OCI-M2 (cell line): ENCODE measurements at regions not wholly inside any gene's neighbourhood (a gene's known extent, or its start where the extent isn't known, plus 50 kb on each side); places are given as distances from the start of the nearest gene placed in this dataset.

Experiments
- DNase-seq: peaks from one replicate; lab custom pipeline; 2025; ENCODE audit not compliant: unreplicated experiment; lab: John Stamatoyannopoulos, UW

DNA sequence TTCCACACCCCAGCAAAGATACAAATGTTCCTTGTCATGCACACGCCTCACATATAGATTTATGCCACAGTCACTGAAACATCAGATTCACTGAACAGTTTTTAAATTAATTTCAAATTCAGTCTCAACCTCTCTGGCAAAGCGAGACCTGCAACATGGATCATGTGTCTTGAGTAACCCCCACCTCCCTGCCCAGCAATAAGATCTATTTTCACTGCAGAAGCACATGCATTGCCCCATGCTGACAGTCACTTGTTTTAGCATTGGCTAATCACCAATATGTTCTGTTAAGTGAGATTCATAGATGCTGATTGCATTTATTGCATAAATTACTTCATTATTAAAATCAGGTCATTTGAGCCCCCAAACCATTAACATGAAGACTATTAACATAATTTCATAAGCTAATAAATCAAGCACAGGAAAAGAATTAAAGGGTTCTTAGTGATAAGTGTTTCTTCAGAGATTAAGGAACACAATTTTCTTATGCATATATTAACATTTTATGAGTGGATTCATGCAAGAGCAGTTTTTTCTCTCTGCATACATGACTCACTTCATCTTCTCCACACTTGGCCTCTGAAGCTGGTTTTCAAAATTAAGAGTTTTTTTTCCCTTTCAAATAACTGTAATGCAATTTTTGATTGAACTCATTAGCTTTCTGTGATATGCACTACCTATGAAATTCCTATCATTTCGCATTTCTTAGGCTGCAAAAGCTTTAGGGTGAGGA is 173.2 kb upstream of the SOX4 start:
- no peak for DNase-seq

DNA sequence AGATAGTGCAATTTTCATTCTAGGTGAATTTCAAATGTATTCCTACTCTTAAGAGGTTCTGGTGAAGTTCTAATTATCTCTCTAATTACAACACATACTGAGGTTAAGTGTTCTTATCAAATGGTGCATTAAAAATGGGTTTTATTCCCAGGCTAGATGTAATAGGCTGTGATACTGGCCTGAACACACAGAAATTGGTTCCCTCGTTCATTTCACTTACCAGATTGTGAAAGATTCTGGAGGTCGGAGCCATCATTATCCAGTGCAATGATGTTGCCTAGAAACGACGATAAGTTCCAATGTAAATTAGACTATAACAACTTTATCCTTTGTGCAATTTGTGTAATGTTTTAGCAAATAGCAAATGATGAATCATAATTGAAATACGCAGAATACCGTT is 172.6 kb upstream of the SOX4 start:
- DNase-seq, result no peak

DNA sequence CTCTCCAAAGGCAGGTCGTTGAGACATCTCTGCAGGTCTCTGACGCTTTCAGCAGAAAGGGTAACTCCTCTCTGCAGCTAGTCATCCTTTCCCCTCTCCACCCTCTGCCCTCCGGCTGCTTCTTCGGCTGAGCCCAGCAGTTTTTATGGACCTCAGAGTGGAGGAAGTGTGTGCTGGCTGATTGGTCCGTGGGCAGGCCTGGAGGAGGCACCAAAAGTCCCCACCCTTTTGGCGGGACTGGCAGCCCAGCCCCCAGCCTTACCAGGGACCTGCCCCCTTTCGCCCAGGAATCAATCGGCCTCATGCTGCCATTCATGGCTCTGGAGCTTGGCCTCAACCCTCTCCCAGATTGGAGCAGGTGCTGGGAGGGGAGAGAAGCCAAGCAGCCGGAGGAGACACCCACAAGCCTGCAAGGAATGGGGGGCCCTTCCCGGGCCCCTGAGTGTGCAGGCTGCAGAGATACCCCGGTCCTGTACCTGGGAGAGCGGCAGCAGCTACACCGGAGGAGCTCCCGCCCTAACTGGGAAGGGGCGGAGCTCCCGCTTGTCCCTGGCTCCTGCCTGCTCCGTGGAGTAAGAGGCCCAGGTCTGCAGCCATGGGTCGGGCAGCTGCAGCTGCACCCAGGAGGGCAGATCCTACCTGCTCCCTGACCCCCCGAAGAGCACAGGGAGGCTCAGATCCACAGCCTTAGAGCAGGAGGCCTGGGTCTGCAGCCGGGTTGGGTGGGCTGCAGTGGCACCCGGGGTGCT is 170.3 kb upstream of the SOX4 start:
- DNase-seq, result no peak

DNA sequence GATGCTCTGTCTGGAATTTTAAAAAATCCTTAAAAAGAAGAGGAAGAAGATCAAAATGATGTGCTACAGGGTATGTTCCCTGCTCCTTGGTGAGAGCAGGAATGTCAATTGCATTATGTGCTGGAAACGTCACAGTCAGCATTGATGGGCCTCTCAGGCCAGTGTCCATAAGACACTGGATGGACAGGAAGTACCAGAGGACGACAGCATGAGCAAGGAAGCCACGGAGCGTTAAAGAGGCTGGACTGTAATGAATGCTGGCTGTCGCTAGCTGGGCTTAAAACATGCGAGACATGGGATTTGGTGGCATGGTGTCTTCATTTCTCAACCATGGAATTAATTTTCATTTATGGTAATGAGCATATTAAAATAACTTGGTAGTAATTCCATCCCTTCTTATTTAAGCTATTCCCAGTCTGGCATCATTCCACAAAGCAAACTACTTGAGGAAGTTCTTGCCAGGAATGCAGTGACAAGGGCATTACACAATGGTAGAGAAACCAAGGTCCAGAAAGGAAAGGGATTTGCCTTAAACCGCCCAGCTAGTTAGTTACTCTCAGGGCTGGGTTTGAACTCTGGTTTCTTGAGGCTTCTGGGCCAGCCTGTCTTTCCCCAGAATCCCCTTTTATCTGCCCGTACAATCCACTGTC is 166.6 kb upstream of the SOX4 start:
- no peak for DNase-seq

DNA sequence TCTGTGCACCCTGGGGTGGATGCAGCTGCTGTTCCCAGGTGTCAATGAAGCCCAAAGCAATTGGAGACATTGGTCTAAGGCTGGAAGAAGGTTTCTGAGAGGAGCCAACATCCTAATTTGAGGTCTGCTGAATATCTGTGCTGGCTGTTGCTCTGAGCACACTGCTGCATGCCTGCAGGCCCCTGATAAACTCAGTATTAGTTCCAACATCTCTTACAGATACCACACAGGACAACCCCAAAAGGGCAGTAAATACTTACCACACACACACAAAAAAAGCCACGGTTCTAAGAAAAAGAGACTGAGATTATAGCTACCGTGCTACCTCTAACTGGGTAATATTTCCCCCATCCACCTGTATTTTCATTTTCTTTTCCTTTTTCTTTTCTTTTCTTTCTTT is 164.3 kb upstream of the SOX4 start:
- DNase-seq, result peak; percentile 17

DNA sequence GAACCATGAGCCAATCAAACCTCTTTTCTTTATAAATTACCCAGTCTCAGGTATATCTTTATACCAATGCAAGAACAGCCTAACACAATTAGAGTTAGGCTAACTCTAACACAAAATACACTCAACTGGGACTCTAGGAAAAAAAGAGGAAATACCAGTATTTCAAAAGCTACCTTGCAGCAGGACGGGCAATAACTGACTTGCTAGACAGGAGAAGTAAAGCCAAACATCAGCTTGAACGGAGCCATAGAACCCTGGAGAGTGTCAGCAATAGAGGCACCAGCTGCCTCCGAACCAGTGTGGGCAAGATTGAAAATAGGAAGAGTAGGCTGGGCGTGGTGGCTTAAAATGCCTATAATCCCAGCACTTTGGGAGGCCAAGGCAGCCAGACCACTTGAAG is 162.0 kb upstream of the SOX4 start:
- no peak for DNase-seq

DNA sequence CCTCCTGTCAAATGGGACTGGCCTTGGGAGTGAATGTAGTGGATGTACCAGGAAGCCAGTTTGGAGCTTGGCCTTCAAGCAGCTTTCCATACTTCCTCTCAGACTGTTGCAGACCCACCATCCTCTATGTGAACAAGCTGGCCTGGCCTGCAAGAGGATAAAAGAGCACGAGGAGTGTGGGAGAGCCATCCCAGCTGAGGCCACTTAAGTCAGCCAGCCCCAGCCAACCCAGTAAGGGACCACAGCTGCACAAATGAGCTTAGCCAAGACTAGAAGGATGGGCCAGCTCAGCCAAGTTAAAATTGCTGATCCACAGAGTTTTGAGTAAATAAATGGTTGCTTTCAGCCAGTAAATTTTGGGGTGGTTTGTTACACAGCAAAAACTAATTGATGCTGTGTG is 156.9 kb upstream of the SOX4 start:
- DNase-seq, result no peak

DNA sequence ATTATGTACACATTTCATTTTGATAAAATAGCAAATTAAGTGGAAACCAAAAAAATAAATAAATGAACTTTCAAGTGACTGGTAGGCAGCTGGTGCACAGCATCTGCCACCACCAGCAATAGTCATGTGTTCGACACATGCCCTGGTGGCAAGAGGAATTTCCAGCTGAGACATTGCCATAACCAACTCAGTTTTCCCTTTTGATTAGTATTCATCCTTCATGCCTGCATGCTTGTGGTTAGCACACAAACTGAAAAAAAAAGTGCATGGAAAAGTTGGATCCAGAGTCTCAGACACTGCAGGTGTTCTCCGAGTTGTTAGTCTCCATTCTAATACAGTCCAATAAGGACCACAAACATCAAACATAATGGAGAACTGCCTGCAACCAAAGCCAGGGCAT is 156.0 kb upstream of the SOX4 start:
- no peak for DNase-seq

DNA sequence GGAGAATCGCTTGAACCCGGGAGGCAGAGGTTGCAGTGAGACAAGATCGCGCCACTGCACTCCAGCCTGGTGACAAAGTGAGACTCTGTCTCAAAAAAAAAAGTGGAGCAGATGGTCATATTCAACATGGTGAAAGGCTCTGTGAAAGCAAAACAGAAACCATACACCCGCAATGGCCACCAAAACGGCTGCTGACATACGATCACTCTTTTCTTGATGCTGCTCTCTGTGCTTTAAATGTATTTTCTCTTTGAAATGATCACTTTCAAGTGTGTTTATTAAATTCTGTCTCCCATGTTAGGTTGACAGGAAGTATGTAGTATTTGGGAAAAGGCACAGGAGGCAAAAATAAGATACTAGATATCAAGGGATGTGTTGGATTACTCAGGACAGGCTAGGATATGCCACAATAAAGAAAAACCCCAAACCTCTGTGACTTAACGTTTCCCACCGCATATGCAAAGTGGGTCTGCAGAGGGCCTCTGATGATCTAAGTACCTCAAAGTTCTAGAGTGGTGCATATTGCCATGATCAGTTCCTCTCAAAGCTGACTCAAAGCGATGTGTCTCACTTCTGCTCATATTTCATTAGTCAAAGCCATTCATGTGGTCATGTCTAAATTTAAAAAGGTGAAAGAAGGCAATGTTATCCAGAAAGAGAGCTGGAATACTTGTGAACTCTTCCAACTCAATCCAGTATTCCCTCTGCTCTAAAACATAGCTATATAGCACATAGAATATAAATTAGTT is 155.1 kb upstream of the SOX4 start:
- DNase-seq, result no peak

DNA sequence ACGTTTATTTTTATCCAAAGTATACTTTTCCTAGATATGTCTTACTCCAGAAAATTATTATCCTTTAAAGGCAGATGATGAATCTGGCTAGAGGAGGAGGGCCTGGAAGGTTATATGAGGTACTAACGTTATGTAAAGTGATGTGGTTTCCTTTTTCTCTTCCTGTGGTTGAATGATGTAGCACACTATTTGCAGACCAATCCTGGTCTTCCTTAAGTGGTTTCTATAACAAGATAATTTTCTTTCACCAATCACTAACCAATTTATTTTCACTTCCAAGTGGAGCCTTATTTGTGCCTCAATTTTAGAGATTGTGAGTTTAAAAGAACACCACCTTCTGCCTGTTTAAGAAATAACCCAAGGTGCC is 154.6 kb upstream of the SOX4 start:
- DNase-seq, result no peak

DNA sequence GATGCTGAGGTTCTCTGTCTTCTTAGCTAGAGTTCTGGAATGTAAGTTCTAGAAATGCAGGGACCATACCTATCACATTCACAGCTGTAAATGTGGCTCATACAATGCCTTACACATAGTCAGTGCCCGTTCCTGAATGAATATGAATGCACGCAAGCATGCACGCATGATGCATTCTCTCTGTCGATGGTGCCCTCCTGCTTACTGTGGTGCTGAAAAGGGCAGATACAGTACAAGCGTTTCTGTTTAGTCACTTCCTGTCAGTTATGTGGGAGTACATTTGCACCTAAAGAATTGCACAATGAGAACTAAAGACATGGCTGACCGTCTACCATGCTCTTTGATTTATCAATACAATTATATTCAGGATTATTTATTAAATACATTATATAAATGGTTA is 152.2 kb upstream of the SOX4 start:
- no peak for DNase-seq

DNA sequence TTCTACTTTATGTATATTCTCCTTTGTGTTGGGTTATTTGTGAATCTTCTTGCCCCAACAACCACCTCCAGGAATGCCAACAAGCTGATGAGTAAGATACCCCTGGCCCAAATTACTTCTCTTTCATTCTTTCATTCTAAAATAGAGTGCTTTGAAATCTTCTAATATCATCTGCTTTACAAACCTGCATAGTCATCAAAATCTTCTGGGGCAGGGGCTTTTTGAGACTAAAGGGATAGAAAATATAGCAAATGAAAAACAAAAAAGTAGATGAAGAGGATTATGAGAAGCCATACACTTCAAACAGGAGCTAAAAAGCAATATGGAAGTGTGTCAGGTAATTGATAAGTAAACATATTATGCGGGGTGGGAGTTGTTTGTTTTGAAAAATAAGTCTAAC is 150.7 kb upstream of the SOX4 start:
- DNase-seq, result no peak

DNA sequence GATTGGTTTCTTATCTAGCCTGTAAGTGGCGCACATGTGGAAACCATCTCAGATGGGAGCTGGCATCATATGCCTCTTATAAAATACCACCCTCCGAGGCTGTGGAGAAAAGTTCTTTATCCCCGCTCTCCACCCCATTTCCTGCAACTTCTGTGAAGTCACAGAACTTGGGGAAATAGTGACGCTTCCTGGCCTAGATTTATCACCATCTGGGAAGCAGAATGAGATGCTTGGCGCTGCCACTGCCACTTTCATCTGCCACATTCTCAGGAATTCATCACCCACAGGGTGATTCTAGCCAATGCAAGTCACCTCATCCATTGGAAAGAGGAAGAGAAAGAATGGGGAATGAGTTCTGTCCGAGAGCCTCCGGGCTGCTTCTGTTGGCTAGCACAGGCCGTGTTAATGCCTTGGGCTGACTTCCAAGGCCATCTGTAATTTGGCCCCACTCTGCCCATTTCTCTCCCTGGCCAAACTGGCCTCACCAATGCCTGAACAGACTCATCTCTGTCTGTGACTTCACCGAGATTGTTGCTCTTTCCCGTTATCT is 148.8 kb upstream of the SOX4 start:
- no peak for DNase-seq

DNA sequence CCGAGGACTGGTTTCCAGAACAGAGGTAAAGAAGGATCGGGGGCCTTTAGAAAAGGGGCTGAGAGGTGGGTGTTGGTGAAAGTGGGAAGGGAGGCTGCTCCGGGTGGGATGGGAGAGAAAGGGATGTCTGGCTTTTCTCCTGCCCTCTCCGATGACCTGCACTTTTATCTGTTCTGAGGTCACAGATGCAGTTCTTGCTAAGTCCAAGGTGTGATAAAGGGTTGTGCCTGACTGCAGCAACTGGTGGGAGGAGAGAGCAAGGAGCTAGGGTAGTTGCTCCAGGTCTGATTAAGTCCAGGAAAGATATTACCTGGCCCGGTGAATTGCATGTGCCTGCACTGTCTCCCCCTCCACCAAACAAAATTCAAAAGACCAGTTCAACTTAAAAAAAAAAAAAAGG is 145.6 kb upstream of the SOX4 start:
- DNase-seq, result no peak

DNA sequence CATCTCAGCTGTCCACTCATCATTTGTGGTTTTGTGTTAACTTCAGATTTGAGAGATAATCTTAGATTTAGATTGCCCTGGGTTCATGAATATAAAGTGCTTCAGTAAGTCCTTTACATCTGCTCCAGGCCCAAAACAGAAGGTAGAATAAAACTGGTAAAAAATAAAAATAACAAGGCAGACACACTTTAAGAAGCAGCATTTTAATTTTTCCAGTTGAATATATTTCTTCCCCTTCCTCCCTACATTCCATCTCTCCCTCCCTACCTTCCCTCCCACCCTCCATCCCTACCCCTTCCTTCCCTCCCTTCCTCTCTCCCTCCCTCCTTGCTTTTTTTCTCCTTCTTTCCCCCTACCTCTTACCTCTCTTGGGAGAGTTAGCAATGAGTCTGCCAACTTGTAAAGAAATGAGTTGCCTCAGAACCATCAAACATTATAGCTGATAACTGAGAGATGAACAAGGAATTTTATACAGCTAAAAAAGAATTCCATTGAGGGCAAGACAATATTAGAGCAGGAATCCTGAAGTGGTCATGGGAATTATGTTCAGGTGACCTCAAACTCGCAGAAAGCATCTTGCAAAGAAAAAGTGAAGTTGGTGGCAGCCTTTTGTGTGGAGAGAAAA is 145.0 kb upstream of the SOX4 start:
- DNase-seq, result no peak

DNA sequence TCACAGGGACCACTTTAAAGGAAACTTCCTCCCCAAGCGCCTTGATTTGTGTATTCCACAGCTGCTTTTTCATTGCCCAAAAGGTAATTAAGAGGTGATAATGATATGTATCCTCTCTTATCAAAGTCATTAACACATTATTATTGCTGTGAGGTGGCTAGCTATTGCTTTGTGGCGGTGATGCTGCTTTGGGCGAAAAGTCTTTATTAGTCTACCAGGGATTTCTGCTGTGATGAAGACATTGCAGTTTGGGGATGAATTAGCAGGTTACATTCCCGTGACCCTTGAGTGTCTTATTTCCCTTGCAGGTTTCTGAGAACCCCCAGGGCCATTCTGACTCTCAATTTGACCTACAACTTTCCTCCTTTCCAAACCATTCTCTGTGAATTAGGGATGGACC is 143.4 kb upstream of the SOX4 start:
- no peak for DNase-seq

DNA sequence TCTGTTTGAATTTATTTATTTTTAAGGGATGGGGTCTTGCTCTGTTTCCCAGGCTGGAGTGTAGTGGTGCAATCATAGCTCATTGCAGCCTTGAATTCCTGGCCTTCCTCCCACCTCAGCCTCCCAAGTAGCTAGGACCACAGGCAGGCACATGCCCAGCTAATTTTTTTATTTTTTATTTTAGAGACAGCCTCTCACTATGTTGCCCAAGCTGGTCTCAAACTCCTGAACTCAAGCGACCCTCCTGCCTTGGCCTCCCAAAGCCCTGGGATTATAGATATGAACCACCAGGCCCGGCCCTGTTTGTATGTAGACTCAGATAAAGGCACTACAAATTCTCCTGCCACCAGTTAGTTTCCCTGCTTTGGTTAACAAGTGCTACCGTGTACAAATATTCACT is 142.9 kb upstream of the SOX4 start:
- no peak for DNase-seq

DNA sequence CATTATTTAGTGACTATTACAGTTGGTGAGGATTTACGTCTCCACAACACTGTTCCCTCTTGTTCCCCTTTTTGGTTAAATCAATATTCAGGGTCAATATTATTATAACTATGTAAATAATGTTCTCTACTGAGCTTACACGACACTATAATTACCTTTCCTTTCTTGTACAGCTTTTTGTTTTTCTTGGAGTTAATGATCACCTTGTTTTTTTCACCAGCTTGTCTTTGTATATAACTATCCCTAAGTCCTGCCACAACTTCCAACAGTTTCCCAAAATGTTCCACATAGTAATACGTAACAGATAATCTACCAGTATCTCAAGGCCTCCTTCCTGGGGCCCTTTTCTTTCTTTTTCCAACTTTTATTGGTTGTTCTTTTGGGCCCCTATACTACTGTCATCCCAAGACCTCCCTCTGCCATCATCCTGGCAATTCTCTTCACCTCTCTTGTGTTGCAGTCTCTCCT is 142.0 kb upstream of the SOX4 start:
- no peak for DNase-seq

DNA sequence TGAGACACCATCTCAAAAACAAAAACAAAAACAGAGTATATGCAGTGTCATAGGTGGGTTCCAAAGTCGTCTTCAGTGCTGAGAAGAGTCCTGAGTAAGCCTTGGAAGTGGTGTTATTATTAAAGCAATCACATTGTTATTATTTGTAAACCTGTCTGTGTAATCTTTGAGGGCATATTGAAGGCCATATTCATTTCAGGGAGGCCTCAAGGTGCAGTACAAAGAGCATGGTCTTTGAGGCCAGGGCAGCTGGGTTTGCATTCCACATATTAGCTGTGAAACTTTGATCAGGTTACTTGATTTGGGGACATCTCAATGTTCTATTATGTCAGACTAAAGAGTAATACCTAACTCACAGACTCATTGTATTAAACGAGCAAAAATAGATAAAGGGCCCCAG is 139.3 kb upstream of the SOX4 start:
- DNase-seq, result no peak

DNA sequence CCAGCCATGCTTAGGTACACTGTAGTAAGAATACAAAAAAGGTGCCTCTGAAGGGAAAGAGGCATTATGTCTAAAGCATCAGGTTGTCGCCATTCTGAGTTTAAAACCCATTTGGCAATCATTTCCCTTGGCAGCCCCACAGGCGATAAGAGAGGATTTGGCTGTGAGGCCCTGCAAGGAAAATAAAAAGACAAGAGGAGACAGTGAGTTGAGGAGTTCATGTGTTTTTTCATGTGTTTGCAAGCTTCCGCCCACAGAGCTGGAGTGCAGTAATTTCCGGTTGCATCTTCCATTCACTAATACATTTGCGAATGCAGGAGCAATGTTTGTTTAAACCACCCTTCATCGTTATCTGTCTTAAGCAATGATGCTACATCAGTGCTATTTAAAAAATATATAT is 138.5 kb upstream of the SOX4 start:
- DNase-seq, result no peak

DNA sequence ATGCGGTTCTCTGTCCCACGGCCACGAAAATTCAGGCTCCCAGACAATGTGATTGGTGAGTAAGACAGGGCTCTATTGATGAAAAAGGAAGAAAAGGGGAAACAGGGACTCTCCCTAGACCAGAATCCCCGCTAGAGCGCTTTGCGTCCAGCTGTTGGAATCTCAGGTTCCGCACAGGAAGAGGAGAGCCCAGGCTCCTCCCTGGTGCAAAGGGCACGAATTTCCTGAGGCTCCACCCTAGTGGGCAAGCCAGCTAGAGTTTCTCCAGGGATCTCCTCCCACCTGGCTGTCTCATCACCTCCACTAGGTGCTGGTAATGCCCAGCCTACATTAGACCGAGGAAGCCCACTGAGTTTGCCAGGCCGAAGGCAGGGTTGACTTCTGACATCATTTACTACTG is 135.9 kb upstream of the SOX4 start:
- no peak for DNase-seq
